HG02642 (cell line): ENCODE measurements at regions not wholly inside any gene's neighbourhood (a gene's known extent, or its start where the extent isn't known, plus 50 kb on each side); places are given as distances from the start of the nearest gene placed in this dataset.
"Not testable (repeated sequence)": the region's sequence is repeated elsewhere in the genome, so short reads cannot be mapped to it uniquely, and the experiment has no call there.

ENCODE experiments used
- ATAC-seq: cut with Tn5 transposase; IDR thresholded peaks from one replicate; pipeline ENCODE4 v1.9.1; 2021; ENCODE audit warnings: mild to moderate bottlenecking; ENCODE audit not compliant: unreplicated experiment, poor library complexity

DNA sequence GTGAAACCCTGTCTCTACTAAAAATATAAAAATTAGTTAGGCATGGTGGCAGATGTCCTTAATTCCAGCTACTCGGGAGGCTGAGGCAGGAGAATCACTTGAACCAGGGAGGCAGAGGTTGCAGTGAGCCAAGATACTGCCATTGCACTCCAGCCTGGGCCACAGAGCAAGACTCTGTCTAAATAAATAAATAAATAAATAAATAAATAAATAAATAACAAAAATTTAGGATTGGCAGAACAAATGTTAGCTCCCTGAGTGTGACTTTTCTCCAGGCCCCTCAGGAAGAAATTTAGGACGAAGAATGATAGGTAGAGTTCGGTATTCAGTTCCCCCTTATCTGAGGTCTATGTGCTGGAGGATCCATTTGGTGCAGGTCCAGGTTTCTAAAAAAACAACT, 181.2 kb downstream of the CD47 start:
- not testable (repeated sequence) for ATAC-seq

DNA sequence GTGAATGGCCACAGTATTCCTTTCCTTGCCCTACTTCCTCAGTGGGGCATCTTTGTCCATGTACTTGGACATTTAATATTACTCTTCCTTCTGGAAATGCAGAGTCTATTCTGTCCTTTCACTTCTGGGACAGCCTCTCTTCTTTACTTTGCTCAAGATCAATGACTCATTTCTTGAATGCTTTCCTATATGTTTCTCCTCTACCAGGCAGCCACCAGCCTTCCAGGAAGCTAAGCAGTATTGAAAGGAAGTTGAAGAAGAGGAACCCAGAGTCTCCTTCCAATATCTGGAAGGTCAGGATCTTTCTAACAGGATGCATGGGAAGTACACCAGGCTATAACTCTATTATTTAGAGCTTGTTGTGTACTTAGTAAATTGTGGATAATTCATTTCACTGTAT, 182.8 kb downstream of the CD47 start:
- ATAC-seq, result no peak

DNA sequence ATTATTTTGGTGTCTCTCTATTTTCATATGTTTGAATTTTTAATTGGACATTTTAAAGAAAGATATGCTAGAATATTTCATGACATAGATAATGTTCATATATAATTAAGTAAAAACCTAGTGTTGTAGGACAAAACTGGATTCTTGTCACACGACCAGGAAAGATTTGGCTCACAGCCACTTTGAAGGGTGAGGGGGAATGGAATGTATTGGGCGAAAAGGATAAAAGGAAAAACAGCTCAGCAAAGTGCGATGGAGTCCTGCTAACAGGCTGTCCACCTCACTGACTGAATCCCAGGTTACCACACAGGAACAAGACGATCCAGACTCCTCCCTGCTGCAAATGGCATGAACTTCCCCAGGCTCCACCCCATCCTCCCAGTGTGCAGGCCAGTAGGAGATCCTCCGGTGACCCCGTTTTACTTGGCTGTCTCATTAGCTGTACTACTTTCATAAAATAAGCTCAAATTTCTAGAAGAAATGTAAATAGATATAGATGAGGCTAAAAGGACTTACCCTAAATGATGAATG, 186.2 kb downstream of the CD47 start:
- no peak for ATAC-seq

DNA sequence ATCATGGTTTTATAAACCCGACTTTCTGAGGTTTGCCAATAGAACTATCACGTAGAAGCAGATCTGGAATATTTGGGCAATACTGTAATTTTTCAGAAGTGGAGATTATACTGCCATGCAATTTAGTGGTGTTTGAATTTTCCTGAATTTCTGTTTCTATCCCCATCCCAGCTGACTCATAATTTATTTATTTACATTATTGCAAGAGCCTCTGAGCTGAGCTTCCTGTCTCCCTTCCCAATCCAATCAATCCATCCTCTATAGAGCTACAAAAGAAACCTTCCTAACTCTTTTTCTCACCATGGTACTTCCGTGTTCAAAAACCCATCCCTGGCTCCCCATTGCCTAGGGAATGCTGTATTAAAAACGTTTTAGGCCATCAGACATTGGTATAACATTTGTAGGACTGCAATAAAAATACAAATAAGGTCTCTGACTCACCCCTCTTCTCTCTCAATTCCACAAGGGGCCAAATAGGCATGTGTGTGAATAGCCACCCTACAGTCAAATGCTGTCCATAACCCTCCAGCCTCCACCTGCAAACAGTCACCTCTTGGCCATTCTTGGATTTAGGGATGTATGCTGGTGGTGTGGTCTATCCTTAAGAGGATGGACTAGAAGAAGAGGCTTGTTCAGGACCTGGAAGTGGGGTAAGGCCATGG, 190.7 kb downstream of the CD47 start:
- ATAC-seq, result no peak

DNA sequence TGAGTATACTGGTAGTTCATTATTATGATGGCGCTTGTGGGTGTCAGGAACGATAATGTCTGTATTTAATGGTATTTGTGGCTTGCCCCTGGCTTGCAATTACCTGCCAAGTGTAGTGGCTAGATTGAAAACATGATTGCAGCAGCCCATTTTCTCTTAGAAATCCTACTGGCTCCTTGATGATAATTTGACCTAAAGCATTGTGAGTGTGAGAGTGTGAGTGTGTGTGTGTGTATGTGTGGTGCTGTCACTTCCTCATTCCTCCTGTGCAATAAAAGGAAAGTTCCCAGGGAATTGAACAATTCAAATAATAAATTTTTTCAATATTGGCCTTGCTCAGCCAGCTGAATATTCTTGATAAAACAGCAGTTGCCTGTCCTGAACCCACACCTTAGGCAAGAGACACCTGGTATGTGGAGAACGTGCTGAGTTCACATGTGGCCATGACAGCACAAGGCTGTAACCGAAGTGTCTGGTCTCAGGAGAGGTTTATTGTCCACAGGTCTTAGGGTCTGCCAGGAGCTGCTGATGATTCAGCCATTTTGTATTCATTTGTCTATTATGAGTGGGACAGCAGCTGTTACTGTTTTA, 193.3 kb downstream of the CD47 start:
- ATAC-seq, result no peak

DNA sequence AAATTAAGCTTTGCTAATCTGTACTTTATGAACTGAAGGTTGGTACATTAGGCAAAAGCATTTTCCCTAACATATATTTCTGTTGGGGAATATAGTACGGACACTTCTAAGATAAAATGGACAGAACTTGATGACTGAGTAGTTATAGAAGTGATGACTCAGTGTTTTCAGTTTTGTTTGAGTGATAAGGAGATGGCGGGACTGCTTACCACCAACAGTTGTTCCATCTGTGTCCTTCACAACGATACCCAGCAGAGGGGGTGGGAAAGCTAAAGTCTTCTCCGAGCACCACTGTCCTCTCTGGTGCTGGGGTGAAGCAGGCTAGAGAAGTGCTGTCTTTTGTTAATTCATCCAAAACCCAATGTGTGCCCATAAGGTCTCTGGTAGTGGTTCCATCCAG, 195.8 kb downstream of the CD47 start:
- ATAC-seq, result no peak

DNA sequence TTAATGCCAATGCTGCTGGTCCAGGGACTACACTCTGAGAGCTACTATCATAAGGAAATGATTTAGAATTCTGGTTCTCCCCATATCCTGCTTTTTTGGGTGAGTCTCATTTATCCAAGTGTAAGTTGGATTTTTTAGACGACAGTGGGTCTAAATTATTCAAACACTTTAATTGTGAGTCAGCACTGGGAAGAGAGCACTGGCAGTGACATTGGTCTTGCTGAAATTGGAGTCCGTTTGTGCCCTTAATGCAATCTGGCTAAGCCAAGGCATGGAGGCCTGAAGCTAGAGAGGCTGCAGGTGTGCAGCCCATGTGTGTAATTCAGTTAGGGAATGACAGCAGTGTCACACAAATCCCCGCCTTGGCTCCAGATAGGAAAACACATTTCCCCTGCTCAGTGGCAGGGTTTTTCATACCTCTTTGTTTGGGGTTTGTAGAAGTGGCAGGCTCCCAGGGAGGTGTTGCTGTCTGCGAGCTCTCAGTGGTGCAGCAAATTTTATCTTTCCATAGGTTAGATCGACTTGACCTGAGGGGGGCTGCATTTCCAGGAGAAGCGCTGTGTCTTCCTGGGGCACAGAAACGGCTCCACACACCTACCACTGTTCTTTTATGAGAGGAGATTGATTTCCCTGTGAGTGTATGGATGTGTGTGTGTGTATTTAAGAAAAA, 197.7 kb downstream of the CD47 start:
- ATAC-seq, result no peak

DNA sequence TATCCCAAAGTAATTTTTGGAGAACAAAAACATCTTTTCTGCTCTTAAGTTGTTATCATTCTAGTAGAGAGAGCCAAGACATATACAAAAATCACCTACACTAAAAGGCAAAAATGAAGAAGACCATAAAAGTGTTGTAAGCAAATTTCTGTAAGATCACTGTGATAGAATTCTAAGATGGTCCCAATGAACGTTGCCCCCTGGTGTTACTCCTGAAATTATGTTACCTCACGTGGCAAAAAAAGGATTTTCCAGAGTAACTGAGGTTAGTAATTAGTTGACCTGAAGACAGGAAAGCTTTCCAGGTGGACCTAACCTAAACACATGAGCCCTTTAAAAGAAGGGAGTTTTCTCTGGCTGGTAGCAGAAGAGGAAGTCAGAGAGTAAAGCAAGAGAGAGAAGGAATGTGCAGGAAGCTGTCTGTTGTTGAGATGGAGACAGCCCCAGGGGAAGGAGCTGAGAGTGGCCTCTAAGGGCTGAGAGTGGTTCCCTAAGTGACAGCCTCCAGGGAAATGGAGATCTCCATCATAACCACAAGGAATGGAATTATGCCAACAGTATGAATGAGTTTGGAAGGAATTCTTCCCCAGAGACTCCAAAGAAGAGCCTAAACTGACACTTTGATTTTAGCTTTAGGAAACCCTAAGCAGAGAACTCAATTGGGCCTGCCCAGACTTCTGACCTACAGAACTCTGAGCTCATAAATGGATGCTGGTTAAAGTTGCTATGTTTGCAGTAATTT, 205.9 kb downstream of the CD47 start:
- ATAC-seq, result no peak

DNA sequence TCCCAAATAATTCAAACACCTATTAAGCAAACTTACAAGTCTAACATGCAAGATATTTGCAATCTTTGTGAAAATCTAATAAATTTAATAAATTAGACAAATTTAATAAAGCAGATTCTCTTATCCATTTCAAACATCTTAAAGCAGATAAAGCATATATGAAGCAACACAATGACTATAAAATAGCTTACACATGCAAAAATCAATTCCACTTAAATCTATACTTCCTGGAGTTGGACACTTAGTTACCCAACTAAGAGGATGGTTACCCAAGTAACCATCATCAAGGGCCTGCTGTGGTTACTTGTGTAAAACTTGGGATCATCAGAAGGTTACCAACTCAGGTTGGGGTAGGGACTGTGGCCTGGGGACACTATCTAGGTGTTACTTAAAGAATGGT, 206.8 kb downstream of the CD47 start:
- no peak for ATAC-seq

DNA sequence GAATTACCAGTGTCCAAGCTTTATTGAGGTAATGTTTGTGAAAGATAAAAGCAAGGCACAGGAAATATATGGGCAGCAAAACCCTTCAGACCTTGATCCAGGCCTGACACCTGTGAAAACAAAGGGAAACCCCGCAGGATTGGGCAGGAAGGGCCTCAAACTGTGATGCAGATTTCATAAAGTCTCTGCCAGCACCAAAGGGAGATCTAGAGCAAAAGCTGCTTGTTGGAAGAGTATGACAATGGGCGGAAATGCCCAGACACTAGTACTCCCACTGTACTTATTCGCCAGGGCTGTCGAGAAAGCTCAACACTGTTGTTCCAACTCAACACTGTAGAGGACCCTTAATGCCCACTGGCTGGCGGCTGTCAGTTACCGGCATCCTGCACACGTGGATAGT, 207.9 kb downstream of the CD47 start:
- no peak for ATAC-seq

DNA sequence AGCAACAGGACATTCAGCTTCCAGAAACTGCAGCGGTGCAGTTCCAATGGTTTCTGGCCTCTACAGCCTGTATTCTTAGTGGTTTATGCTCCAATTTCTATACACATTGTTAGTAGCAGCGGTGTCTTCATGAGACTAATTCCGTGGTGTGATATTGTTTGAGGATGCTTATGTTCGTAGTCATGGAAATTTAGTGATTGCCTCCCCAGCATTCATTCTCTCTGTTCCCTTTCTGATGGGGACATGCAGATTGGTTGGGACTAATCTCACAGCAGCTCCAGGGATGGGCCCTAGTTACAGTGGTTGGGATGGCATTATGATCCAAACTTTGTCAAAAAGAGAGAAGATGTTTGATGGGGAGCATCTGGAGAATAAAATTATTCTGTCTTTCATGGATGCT, 208.6 kb downstream of the CD47 start:
- ATAC-seq, result no peak

DNA sequence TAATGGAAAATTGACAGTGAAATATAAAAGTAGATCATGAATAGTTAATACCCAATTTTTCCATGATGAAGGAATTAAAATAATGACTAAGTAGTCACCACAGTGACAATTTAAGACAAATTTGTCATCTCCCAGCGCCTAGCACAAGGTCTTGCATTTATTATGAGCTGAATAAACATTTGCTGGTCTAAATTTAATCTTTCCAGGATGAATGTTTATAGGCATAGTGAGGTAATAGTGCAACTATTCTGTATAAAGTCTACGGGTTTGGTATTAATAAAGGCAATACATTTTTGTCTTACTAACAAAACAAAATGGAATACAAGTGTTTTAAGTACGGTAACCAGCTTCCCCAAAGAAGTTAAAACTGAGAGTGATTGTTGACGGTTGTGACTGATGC, 209.3 kb downstream of the CD47 start:
- ATAC-seq, result no peak

DNA sequence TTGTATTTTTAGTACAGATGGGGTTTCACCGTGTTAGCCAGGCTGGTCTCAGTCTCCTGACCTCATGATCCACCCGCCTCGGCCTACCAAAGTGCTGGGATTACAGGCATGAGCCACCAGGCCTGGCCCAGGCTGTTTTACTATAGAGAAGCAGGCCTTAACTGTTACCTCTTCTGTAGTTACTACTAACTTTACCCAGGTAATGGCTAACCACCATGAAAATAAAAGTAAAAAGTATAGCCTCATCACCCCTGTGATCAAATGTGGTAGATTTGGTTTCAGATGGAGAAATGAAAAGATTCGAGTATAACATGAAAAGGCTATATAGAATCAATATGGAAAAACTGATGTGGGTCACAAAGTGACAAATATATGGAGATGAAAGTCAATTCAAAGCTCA, 210.1 kb downstream of the CD47 start:
- no peak for ATAC-seq

DNA sequence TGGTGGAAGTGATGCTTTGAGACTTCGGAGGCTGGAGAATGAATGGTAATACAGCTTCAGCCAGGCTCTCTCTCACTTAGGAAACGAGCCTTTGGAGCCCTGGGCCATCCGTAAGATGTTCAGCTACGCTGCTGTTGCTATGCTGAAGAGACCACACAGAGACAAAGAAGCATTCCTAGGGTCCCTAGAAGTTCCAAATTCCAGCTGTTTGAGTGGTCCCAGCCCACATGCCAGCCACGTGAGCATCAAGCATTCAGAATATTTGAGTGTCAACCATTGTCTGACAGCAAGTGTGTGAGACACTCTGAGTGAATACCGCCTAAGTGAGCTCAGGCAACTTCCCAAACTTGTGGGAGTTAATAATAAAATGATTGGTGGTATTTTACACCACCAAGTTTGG, 212.9 kb downstream of the CD47 start:
- ATAC-seq, result no peak

DNA sequence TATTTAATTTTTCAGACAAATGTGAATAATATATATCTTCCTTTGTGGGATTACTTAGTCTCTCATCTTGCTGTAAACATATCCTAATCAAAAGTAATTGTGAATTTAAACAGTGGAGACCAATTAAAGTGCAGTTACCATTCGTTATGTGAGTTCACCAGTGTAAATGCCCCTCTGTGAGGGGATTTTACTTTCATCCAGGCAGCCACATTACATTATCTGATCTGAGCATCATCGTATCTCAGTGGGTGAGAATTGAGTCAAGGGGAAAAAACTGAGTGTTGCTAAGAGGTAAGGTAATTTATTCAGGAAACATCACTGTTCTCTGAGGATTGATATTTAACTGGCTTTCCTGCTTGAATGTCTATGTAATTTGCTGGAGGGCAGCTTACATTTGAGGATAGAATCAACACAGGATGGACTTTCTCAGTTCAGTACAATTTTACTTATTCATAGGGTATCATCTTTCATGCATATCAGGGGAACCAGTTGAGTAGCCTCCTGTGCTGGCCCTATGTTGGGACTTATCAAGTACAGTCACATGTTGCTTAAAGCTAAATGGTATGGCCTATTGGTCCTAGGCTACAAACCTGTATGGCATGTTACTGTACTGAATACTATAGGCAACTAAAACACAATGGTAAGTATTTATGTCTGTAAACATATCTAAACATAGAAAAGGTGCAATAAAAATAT, 219.7 kb downstream of the CD47 start:
- peak; percentile 68 for ATAC-seq

DNA sequence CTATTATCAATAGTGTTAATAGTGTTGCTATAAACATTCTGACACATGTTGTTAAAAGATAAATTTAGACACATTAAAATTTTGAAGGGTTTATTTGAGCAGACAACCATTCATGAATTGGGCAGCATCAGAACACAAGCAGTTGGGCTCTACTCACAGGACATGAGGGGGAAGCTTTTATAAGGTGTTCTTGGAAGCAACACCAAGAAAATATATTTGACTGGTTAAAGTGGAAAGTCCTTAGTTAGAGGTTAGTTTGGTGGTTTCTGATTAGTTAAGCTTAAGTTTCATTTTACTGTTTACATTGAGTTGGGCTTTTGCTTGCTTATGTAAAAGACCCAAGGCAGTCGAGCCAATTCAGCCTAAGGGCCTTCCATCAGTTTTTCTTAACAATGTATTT, 220.7 kb downstream of the CD47 start:
- ATAC-seq, result no peak

DNA sequence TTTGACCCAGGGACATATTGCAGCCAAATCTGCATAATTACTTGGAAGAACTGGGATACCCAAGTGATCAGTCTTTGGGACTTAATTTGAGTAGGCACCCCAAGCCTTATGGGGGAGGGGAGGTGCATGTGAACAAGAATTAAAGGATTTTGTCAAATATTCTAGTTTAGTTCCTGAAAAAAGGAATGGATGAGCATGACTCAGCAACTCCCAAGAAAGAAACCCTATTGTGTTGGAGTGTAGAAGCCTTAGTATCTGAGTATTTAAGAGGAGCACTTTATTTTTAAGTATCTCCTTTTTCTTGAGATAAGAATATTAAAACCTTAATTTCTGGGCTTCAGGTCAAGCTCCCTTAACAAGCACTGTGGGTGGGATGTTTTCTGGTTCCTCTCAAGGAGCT, 222.4 kb downstream of the CD47 start:
- ATAC-seq, result no peak

DNA sequence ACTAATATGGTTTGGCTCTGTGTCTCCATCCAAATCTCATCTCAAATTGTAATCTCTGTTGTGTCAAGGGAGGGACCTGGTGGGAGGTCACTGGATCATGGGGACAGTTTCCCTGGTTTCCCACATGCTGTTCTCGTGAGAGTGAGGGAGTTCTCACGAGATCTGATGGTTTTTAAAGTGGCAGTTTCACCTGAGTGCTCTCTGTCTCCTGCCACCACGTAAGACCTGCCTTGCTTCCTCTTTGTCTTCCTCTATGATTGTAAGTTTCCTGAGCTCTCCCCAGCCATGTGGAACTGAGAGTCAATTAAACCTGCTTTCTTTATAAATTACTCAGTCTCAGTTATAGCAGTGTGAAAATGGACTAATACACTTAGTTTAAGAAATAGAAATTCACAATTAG, 228.9 kb downstream of the CD47 start:
- peak; percentile 76 for ATAC-seq

DNA sequence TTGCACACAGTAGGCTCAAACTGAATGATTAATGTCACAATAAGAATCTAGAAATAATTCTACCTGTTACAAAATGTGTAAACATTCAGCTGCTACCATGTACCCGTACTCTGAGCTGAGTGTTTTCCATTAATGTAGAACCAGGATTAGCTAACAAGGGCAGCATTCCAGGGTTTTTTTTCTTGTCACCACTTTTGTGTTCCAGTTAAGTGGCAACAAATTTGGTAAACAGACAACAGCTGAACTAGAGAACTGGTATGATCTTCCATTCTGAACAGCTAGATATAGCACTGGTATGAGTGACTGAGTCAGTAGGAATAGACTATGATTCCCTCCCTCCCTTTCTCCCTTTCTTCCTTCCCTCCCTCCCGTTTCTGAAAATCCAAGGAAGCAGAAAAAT, 229.4 kb downstream of the CD47 start:
- no peak for ATAC-seq
